GM15510 (cell line): ENCODE measurements at regions not wholly inside any gene's neighbourhood (a gene's known extent, or its start where the extent isn't known, plus 50 kb on each side); places are given as distances from the start of the nearest gene placed in this dataset.

ENCODE experiments used
- POLR2A ChIP-seq: IDR thresholded peaks from 3 replicates; pipeline ENCODE4 v1.6.1; 2011; ENCODE audit warnings: borderline replicate concordance; ENCODE audit not compliant: insufficient read length; ENCODE audit errors: extremely low read depth

DNA sequence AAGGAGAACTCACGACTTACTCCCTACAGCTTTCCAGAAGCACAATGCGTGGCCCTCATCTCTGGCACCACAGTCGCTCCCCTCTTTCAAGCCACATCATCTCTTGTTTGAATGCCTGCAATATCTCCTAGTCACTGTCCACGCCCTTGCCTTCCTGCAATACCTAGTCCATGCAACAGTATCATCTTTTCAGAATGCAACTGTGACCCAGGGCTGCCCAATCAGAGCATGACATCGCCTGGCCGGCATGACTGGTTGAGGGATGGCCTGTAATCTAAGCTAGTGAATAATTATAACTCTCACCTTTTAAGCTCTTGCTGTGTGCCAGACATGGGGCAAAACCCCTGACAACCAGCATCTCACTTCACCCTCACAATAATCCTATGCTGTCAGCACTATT, 52.5 kb upstream of the CPEB4 start:
- no peak for TF ChIP-seq POLR2A

- no peak for TF ChIP-seq POLR2A
Observed at GRCh38 chr5:173837654-173838053, 50.5 kb upstream of the CPEB4 start.
